ENCODE measurements at regions not wholly inside any gene's neighbourhood (a gene's known extent, or its start where the extent isn't known, plus 50 kb on each side); places are given as distances from the start of the nearest gene placed in this dataset.

DNA sequence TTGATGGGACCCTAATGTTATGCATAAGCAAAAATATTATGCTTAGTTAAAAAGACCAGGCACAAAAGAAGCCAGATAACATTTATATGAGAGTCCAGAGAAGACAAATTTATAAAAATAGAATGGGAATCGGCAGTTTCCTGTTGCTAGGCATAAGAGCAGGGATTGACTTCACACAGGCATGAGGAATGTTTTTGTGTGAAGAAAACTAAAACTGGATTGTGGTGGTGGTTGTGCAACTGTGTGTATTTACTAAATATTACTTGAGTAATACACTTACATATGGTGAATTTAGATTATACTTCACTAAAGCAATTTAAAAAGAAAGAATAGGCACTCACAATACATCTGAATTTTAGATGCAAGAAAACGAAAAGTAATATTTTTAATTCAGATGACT is 108.3 kb downstream of the SLITRK1 start:
- H3K4me2 ChIP-seq (ENCODE audit: control insufficient read depth, insufficient read depth) = no peak overlapping the region
- ChIA-PET POLR2A (no interaction called here), RAD21 (ENCODE audit: unreplicated experiment) (no interaction called here), CTCF (no interaction called here), SMC1A (ENCODE audit: uncharacterized antibody, unreplicated experiment) (no interaction called here)
- H3K36me3 ChIP-seq (ENCODE audit: control insufficient read depth in 2 of 2, insufficient read depth in 2 of 2, low read length in 1 of 2) = no peaks in the 10 kb centered on the region
- no peak overlapping the region for H3K9ac ChIP-seq (ENCODE audit: control insufficient read depth, insufficient read depth, low read length)
- no peaks in the 10 kb centered on the region for H3K4me1 ChIP-seq (ENCODE audit: control insufficient read depth, insufficient read depth, low read length)
- H3K27ac ChIP-seq (ENCODE audit: control insufficient read depth, insufficient read depth) = no peak overlapping the region
- H3K79me2 ChIP-seq (ENCODE audit: control insufficient read depth, insufficient read depth, low read length) = no peaks in the 10 kb centered on the region
- no peaks in the 10 kb centered on the region for H4K20me1 ChIP-seq (ENCODE audit: control insufficient read depth, insufficient read depth)
- H3K9me3 ChIP-seq (replicated peaks; ENCODE audit: control insufficient read depth, insufficient read depth, low read length) = no peaks in the 10 kb centered on the region
- in situ Hi-C loops (cut with MboI) = no loop called here
- H2AFZ ChIP-seq (ENCODE audit: control insufficient read depth, low read depth, low read length) = no peak overlapping the region
- WGBS (ENCODE audit: insufficient coverage, insufficient replicate concordance, low lambda C conversion rate, missing lambda C conversion rate) = 0% methylated on average over 2 of the region's 2 CpGs
- no TSS peak for BruUV-seq (replicated peaks)
- DNase-seq (ENCODE audit: low read depth, low spot score) (no peak), ATAC-seq (no peak), FAIRE-seq (no peak)
- no peaks in the 10 kb centered on the region for H3K27me3 ChIP-seq (replicated peaks in 1 of 2; ENCODE audit: control insufficient read depth in 2 of 2, insufficient read depth in 2 of 2, low read length in 1 of 2)
- intact Hi-C loops (cut with micrococcal nuclease; ENCODE audit: unreplicated experiment) = no loop called here
- no peak overlapping the region for H3K4me3 ChIP-seq
- no peak for TF ChIP-seq MXI1 (IDR thresholded peaks at IDR 0.05; ENCODE audit: low read depth, low read length)
- no peak for TF ChIP-seq MTA2 (IDR thresholded peaks at IDR 0.05; ENCODE audit: low read depth)
- TF ChIP-seq WRNIP1 (IDR thresholded peaks at IDR 0.05; ENCODE audit: borderline replicate concordance, low read depth, low read length) = no peak

DNA sequence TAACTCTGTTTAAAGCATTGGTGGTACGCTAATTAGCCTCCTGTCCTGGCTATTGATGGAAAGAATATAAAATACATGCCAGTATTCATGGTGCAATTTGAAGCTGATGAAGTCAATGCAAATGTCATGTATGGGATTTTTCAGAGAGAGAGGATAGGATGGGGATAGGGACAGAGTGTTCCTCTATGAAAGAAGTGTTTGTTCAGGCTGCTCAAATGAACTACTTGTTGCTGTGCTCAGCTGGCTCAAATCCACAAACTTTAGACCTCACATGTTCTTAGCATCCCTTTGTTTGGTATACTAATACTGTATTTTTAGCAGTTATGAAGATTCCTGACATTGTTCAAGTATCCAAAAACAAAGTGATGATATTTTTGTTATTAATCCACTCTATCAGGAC is 116.5 kb downstream of the SLITRK1 start:
- no peak overlapping the region for H3K9ac ChIP-seq (ENCODE audit: control insufficient read depth, insufficient read depth, low read length)
- H4K20me1 ChIP-seq (ENCODE audit: control insufficient read depth, insufficient read depth) = no peaks in the 10 kb centered on the region
- H3K36me3 ChIP-seq (ENCODE audit: control insufficient read depth in 2 of 2, insufficient read depth in 2 of 2, low read length in 1 of 2) = no peaks in the 10 kb centered on the region
- ChIA-PET POLR2A (no interaction called here), SMC1A (ENCODE audit: uncharacterized antibody, unreplicated experiment) (interaction anchor here (0.8 to 1.2 kb wide), 2 partner anchors 10 to 43 kb away, joined by 3 to 4 read pairs; no protein-coding TSS in a partner anchor), RAD21 (ENCODE audit: unreplicated experiment) (no interaction called here), CTCF (no interaction called here)
- whole genome bisulfite sequencing (ENCODE audit: insufficient coverage, insufficient replicate concordance, low lambda C conversion rate, missing lambda C conversion rate) = 0% methylated on average over 1 of the region's 1 CpG
- BruUV-seq (replicated peaks) = no TSS peak
- DNase-seq (ENCODE audit: low read depth, low spot score) = no peak
- ATAC-seq = no peak
- no peaks in the 10 kb centered on the region for H3K27me3 ChIP-seq (replicated peaks in 1 of 2; ENCODE audit: control insufficient read depth in 2 of 2, insufficient read depth in 2 of 2, low read length in 1 of 2)
- in situ Hi-C loops (cut with MboI) = no loop called here
- no peak overlapping the region for H2AFZ ChIP-seq (ENCODE audit: control insufficient read depth, low read depth, low read length)
- no peak for TF ChIP-seq KDM1A (IDR thresholded peaks at IDR 0.05; ENCODE audit: borderline replicate concordance)
- no peak overlapping the region for H3K27ac ChIP-seq (ENCODE audit: control insufficient read depth, insufficient read depth)
- H3K4me3 ChIP-seq = no peak overlapping the region
- H3K4me2 ChIP-seq (ENCODE audit: control insufficient read depth, insufficient read depth) = no peak overlapping the region
- FAIRE-seq = no peak
- intact Hi-C loops (cut with micrococcal nuclease; ENCODE audit: unreplicated experiment) = no loop called here
- H3K9me3 ChIP-seq (replicated peaks; ENCODE audit: control insufficient read depth, insufficient read depth, low read length) = no peaks in the 10 kb centered on the region
- H3K4me1 ChIP-seq (ENCODE audit: control insufficient read depth, insufficient read depth, low read length) = no peaks in the 10 kb centered on the region
- H3K79me2 ChIP-seq (ENCODE audit: control insufficient read depth, insufficient read depth, low read length) = no peaks in the 10 kb centered on the region

Data from GM12878 (cell line).